ENCODE measurements at regions not wholly inside any gene's neighbourhood (a gene's known extent, or its start where the extent isn't known, plus 50 kb on each side); places are given as distances from the start of the nearest gene placed in this dataset.
A peak's percentile ranks its signal among the peaks of the same experiment; 100 is the strongest.

GRCh38 chr3:30549600-30549999, 56.8 kb upstream of the TGFBR2 start:
- TF ChIP-seq CTCF (IDR thresholded peaks at IDR 0.05) (no peak), EZH2phosphoT487 (IDR thresholded peaks at IDR 0.05) (peak; percentile 99)

Data from neural progenitor cell (in vitro differentiated cells).